PC-3 (cell line): ENCODE measurements at regions not wholly inside any gene's neighbourhood (a gene's known extent, or its start where the extent isn't known, plus 50 kb on each side); places are given as distances from the start of the nearest gene placed in this dataset.

Experiments used
- ATAC-seq: fragments of 200-7000 bp; cut with Tn5 transposase; 2 replicates; pipeline ENCODE4 v1.9.1; 2020; ENCODE audit warnings: mild to moderate bottlenecking, moderate library complexity
- BruUV-seq: library from RNA; stranded (reverse); fragments of 400-500 nt; replicated peaks from 2 replicates; lab custom pipeline; 2021; lab: Mats Ljungman, UMichigan
- CTCF ChIA-PET: fragments of 300-600 bp; sonication (Branson Sonifier 250); formaldehyde crosslinking; loops from one replicate; lab custom pipeline; 2022; ENCODE audit warnings: antibody characterized with exemption; lab: Charles Lee
- POLR2A ChIA-PET: fragments of 300-600 bp; sonication (Branson Sonifier 250); formaldehyde crosslinking; loops from one replicate; lab custom pipeline; 2022; ENCODE audit warnings: antibody characterized with exemption; ENCODE audit not compliant: unreplicated experiment; lab: Charles Lee
- DNase-seq: peaks from one replicate; pipeline ENCODE4 v3.0.0-alpha.2; 2015
- H2AFZ ChIP-seq: fragments of 300-600 bp; sonication (generic); 2 replicates; pipeline ENCODE4 v1.6.0; 2016; ENCODE audit warnings: antibody characterized with exemption, low read length
- H3F3A ChIP-seq: fragments of 300-600 bp; sonication (generic); one replicate; pipeline ENCODE4 v1.6.0; 2017; ENCODE audit warnings: antibody characterized with exemption, low read length, control low read depth, mild to moderate bottlenecking; ENCODE audit not compliant: unreplicated experiment
- H3K27ac ChIP-seq: fragments of 300-600 bp; sonication (generic); 2 replicates; pipeline ENCODE4 v1.5.1; 2016; ENCODE audit warnings: mild to moderate bottlenecking, low read length
- H3K27me3 ChIP-seq: fragments of 300-600 bp; sonication (generic); 2 replicates; pipeline ENCODE4 v1.6.1; 2016; ENCODE audit warnings: low read length, mixed read lengths
- H3K36me3 ChIP-seq: fragments of 300-600 bp; sonication (generic); 2 replicates; pipeline ENCODE4 v1.6.1; 2016; ENCODE audit warnings: low read depth, mixed run types, low read length, mixed read lengths
- H3K4me1 ChIP-seq: fragments of 300-600 bp; sonication (generic); 2 replicates; pipeline ENCODE4 v1.5.1; 2016; ENCODE audit warnings: low read length; ENCODE audit not compliant: insufficient read depth
- H3K4me2 ChIP-seq: fragments of 300-600 bp; sonication (generic); 2 replicates; pipeline ENCODE4 v1.6.0; 2016; ENCODE audit warnings: low read length
- H3K4me3 ChIP-seq: fragments of 300-600 bp; sonication (generic); 2 replicates; pipeline ENCODE4 v1.5.1; 2016; ENCODE audit warnings: mild to moderate bottlenecking, low read length, mixed read lengths
- H3K79me2 ChIP-seq: fragments of 300-600 bp; sonication (generic); 2 replicates; pipeline ENCODE4 v1.6.1; 2017; ENCODE audit warnings: low read length, mixed read lengths
- H3K9ac ChIP-seq: fragments of 300-600 bp; sonication (generic); 2 replicates; pipeline ENCODE4 v1.6.0; 2016; ENCODE audit warnings: mild to moderate bottlenecking, low read length
- H3K9me2 ChIP-seq: fragments of 300-600 bp; sonication (generic); replicated peaks from 2 replicates; pipeline ENCODE4 v1.6.1; 2016; ENCODE audit warnings: mixed run types, low read length, mixed read lengths
- H3K9me3 ChIP-seq: fragments of 300-600 bp; sonication (generic); 2 replicates; pipeline ENCODE4 v1.6.1; 2016; ENCODE audit warnings: low read length, mixed read lengths
- H4K20me1 ChIP-seq: fragments of 300-600 bp; sonication (generic); 2 replicates; pipeline ENCODE4 v1.6.1; 2016; ENCODE audit warnings: low read length, mixed read lengths
- EZH2 ChIP-seq: fragments of 300-600 bp; sonication (generic); IDR thresholded peaks from one replicate; pipeline ENCODE4 v1.6.1; 2017; ENCODE audit warnings: antibody characterized with exemption, mild to moderate bottlenecking, low read length; ENCODE audit not compliant: unreplicated experiment
- EZH2phosphoT487 ChIP-seq: fragments of 300-600 bp; sonication (generic); IDR thresholded peaks from 2 replicates; pipeline ENCODE4 v1.6.1; 2018; ENCODE audit warnings: mild to moderate bottlenecking, antibody characterized with exemption, low read length, borderline replicate concordance
- intact Hi-C: fragments of 100-400 bp; cut with micrococcal nuclease; formaldehyde crosslinking; loops from 2 replicates; pipeline ENCODE4 v1.9.0; 2023
- TF ChIP-seq, protein P1 (sequence below): fragments of 300-600 bp; sonication (generic); conservative IDR thresholded peaks from 2 replicates; pipeline ENCODE4 v1.5.1; 2017; ENCODE audit warnings: antibody characterized with exemption, low read depth, mild to moderate bottlenecking, low read length

DNA sequence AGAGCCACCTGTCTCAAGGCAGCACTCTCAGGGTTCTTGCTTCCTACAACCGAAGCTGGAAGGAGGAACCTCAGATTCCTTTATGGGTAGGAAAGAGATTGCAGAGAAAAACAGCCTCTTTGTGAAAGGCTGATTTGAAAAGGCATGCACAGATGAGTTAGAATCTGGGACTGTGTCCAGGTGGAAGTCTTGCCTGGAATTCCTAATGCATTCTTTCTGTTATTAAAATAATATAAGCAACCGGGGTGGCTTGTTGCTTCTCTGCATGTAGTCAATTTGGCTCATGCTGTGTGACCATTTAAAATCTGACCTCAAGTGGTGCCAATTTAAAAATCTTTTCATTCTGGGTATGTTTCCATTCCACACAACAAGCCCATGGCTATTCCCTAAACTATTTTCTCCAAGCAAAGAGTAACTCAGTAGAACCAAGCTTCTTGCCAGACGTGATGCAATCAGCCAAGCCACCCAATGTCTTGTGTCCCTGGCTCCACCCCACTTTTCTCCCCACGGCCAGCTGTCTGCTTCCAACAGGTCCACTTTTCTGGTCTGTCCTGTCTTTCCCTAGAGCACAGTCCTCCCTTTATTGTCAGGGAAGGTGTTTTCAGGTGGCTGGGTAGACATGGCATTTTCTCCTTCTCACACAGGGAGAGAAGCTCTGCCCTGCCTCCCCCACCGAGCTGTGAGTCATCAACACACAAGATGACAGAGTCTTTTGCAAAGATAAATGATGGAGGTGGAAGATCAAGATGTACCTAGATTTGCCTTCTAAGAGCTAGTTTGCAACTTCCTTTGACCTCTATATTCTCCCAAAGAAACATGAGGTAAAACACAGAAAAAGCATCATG, 394.3 kb downstream of the FOXO1 start:
- BruUV-seq, result no TSS peak
- no peaks in the 10 kb centered on the region for H4K20me1 ChIP-seq
- peaks cover 5% of the 10 kb centered on the region for H3F3A ChIP-seq
- no peaks in the 10 kb centered on the region for H3K9me2 ChIP-seq
- ATAC-seq (peak; percentile 44), DNase-seq (peak; percentile 71)
- peak overlapping the region; percentile 60 for H3K4me2 ChIP-seq
- ChIA-PET CTCF (interaction anchor here (0.7 kb wide), 1 partner anchor 237 kb away, joined by 3 read pairs; no protein-coding TSS in a partner anchor), POLR2A (no interaction called here)
- H3K4me3 ChIP-seq, result no peak overlapping the region
- peaks cover 45% of the 10 kb centered on the region for H3K4me1 ChIP-seq
- TF ChIP-seq EZH2phosphoT487, result no peak
- TF ChIP-seq, protein P1, sequence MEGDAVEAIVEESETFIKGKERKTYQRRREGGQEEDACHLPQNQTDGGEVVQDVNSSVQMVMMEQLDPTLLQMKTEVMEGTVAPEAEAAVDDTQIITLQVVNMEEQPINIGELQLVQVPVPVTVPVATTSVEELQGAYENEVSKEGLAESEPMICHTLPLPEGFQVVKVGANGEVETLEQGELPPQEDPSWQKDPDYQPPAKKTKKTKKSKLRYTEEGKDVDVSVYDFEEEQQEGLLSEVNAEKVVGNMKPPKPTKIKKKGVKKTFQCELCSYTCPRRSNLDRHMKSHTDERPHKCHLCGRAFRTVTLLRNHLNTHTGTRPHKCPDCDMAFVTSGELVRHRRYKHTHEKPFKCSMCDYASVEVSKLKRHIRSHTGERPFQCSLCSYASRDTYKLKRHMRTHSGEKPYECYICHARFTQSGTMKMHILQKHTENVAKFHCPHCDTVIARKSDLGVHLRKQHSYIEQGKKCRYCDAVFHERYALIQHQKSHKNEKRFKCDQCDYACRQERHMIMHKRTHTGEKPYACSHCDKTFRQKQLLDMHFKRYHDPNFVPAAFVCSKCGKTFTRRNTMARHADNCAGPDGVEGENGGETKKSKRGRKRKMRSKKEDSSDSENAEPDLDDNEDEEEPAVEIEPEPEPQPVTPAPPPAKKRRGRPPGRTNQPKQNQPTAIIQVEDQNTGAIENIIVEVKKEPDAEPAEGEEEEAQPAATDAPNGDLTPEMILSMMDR, result no peak
- TF ChIP-seq EZH2, result no peak
- H3K27me3 ChIP-seq, result no peaks in the 10 kb centered on the region
- H3K9me3 ChIP-seq, result no peaks in the 10 kb centered on the region
- intact Hi-C loops, result loop anchor here (10.0 kb wide), 1 partner anchor 393 kb away; the partner anchor contains the start of gene FOXO1
- peak overlapping the region; percentile 70 for H3K27ac ChIP-seq
- no peaks in the 10 kb centered on the region for H3K36me3 ChIP-seq
- H3K9ac ChIP-seq, result no peak overlapping the region; the same call in 1 of the 2 replicates
- H3K79me2 ChIP-seq, result no peaks in the 10 kb centered on the region
- H2AFZ ChIP-seq, result peak overlapping the region; percentile 55; the same call in 1 of the 2 replicates

DNA sequence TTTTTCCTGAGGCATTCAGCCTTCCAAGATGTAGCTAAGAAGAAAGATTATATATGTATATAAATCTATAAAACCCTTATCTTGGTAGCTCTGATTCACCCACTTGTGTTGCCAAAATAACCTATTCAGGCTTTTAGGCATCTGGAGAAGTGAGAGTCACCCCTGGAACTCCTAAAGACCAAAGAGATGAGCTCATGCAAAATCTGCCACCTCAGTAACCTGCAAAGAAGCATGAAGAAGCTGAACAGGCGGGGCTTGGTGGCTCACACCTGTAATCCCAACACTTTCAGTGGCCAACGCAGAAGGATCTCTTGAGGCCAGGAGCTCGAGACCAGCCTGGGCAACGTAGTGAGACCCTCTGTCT, 393.7 kb downstream of the FOXO1 start:
- no peaks in the 10 kb centered on the region for H3K79me2 ChIP-seq
- POLR2A ChIA-PET, result no interaction called here
- H2AFZ ChIP-seq, result no peak overlapping the region
- peak overlapping the region; percentile 70 for H3K27ac ChIP-seq
- DNase-seq (peak; percentile 76), ATAC-seq (peak; percentile 59)
- peaks cover 45% of the 10 kb centered on the region for H3K4me1 ChIP-seq
- H3K4me3 ChIP-seq, result no peak overlapping the region
- peak overlapping the region; percentile 60 for H3K4me2 ChIP-seq
- BruUV-seq, result no TSS peak
- no peaks in the 10 kb centered on the region for H3K9me3 ChIP-seq
- TF ChIP-seq EZH2 (no peak), EZH2phosphoT487 (no peak)
- TF ChIP-seq, protein P1, result no peak
- H3K9me2 ChIP-seq, result no peaks in the 10 kb centered on the region
- no peaks in the 10 kb centered on the region for H3K36me3 ChIP-seq
- H3K27me3 ChIP-seq, result no peaks in the 10 kb centered on the region
- peaks cover 5% of the 10 kb centered on the region for H3F3A ChIP-seq
- intact Hi-C loops, result loop anchor here (10.0 kb wide), 1 partner anchor 392 kb away; the partner anchor contains the start of gene FOXO1
- CTCF ChIA-PET, result interaction anchor here (0.6 to 0.7 kb wide), 2 partner anchors 21 to 236 kb away, joined by 3 read pairs; no protein-coding TSS in a partner anchor
- no peak overlapping the region for H3K9ac ChIP-seq
- H4K20me1 ChIP-seq, result no peaks in the 10 kb centered on the region
